Neural progenitor cell (in vitro differentiated cells): ENCODE measurements at regions not wholly inside any gene's neighbourhood (a gene's known extent, or its start where the extent isn't known, plus 50 kb on each side); places are given as distances from the start of the nearest gene placed in this dataset.

Experiments used
- DNase-seq: peaks from one replicate; pipeline ENCODE4 v3.0.0-alpha.2; 2016; ENCODE audit warnings: low spot score
- H2AFZ ChIP-seq: fragments of 200-600 bp; sonication (generic); replicated peaks from 2 replicates; pipeline ENCODE4 v1.6.1; 2016; ENCODE audit warnings: antibody characterized with exemption
- H3F3A ChIP-seq: fragments of 200-600 bp; sonication (generic); 2 replicates; pipeline ENCODE4 v1.6.1; 2016; ENCODE audit warnings: antibody characterized with exemption, low read depth
- H3K27ac ChIP-seq: fragments of 200-600 bp; sonication (generic); 2 replicates; pipeline ENCODE4 v1.5.1; 2016; ENCODE audit warnings: mild to moderate bottlenecking
- H3K27me3 ChIP-seq: fragments of 200-600 bp; sonication (generic); 2 replicates; pipeline ENCODE4 v1.6.1; 2016; ENCODE audit warnings: mild to moderate bottlenecking, moderate library complexity
- H3K36me3 ChIP-seq: fragments of 200-600 bp; sonication (generic); 2 replicates; pipeline ENCODE4 v1.5.1; 2016
- H3K4me1 ChIP-seq: fragments of 200-600 bp; sonication (generic); 2 replicates; pipeline ENCODE4 v1.6.1; 2016; ENCODE audit warnings: mixed run types
- H3K4me2 ChIP-seq: fragments of 200-600 bp; sonication (generic); 2 replicates; pipeline ENCODE4 v1.6.1; 2016
- H3K4me3 ChIP-seq: fragments of 200-600 bp; sonication (generic); 2 replicates; pipeline ENCODE4 v1.5.1; 2016
- H3K79me2 ChIP-seq: fragments of 200-600 bp; sonication (generic); 2 replicates; pipeline ENCODE4 v1.6.1; 2016; ENCODE audit warnings: low read depth
- H3K9ac ChIP-seq: fragments of 200-600 bp; sonication (generic); 2 replicates; pipeline ENCODE4 v1.6.1; 2016
- H3K9me3 ChIP-seq: fragments of 200-600 bp; sonication (generic); 2 replicates; pipeline ENCODE4 v1.5.1; 2016; ENCODE audit warnings: low read depth
- H4K20me1 ChIP-seq: fragments of 200-600 bp; sonication (generic); 2 replicates; pipeline ENCODE4 v1.6.1; 2016; ENCODE audit warnings: low read depth
- H3K27ac Mint-ChIP-seq: 3 replicates; pipeline ENCODE4 v1.8.0; 2021; ENCODE audit warnings: mixed read lengths
- H3K27me3 Mint-ChIP-seq: 2 replicates; pipeline ENCODE4 v1.8.0; 2022; ENCODE audit warnings: low read depth, mild to moderate bottlenecking, inconsistent platforms, moderate library complexity, mixed read lengths; ENCODE audit not compliant: insufficient read depth
- H3K36me3 Mint-ChIP-seq: 3 replicates; pipeline ENCODE4 v1.8.0; 2021; ENCODE audit warnings: mixed read lengths
- H3K4me1 Mint-ChIP-seq: 3 replicates; pipeline ENCODE4 v1.8.0; 2021; ENCODE audit warnings: mixed read lengths
- H3K4me3 Mint-ChIP-seq: 3 replicates; pipeline ENCODE4 v1.8.0; 2021; ENCODE audit warnings: mild to moderate bottlenecking, moderate library complexity, mixed read lengths
- H3K9me3 Mint-ChIP-seq: 3 replicates; pipeline ENCODE4 v1.8.0; 2020; ENCODE audit warnings: mixed read lengths
- EZH2 ChIP-seq: fragments of 200-600 bp; sonication (generic); IDR thresholded peaks from 2 replicates; pipeline ENCODE4 v1.6.1; 2017; ENCODE audit warnings: antibody characterized with exemption, mild to moderate bottlenecking, moderate library complexity
- EZH2phosphoT487 ChIP-seq: fragments of 200-600 bp; sonication (generic); IDR thresholded peaks from 2 replicates; pipeline ENCODE4 v1.6.1; 2017; ENCODE audit warnings: antibody characterized with exemption
- TF ChIP-seq, protein P1 (sequence below): fragments of 200-600 bp; sonication (generic); IDR thresholded peaks from 2 replicates; pipeline ENCODE4 v1.5.1; 2017; ENCODE audit warnings: antibody characterized with exemption, mild to moderate bottlenecking

GRCh38 chr18:53701697-53702096, 522.8 kb downstream of the MBD2 start:
- H3K27ac Mint-ChIP-seq: no peak overlapping the region
- H3K4me2 ChIP-seq: no peak overlapping the region
- H3K36me3 Mint-ChIP-seq: no peaks in the 10 kb centered on the region
- H3K4me1 ChIP-seq: peaks cover 9% of the 10 kb centered on the region
- no peak overlapping the region for H2AFZ ChIP-seq
- no peaks in the 10 kb centered on the region for H3K27me3 Mint-ChIP-seq
- peaks cover under 1% of the 10 kb centered on the region for H3K9me3 Mint-ChIP-seq
- no peak overlapping the region for H3K27ac ChIP-seq
- no peaks in the 10 kb centered on the region for H3K36me3 ChIP-seq
- no peak overlapping the region for H3K4me3 ChIP-seq
- no peaks in the 10 kb centered on the region for H3K27me3 ChIP-seq
- no peaks in the 10 kb centered on the region for H3K79me2 ChIP-seq
- no peak for DNase-seq
- H4K20me1 ChIP-seq: no peaks in the 10 kb centered on the region
- no peaks in the 10 kb centered on the region for H3F3A ChIP-seq
- H3K9ac ChIP-seq: no peak overlapping the region
- no peak for TF ChIP-seq EZH2
- TF ChIP-seq, protein P1, sequence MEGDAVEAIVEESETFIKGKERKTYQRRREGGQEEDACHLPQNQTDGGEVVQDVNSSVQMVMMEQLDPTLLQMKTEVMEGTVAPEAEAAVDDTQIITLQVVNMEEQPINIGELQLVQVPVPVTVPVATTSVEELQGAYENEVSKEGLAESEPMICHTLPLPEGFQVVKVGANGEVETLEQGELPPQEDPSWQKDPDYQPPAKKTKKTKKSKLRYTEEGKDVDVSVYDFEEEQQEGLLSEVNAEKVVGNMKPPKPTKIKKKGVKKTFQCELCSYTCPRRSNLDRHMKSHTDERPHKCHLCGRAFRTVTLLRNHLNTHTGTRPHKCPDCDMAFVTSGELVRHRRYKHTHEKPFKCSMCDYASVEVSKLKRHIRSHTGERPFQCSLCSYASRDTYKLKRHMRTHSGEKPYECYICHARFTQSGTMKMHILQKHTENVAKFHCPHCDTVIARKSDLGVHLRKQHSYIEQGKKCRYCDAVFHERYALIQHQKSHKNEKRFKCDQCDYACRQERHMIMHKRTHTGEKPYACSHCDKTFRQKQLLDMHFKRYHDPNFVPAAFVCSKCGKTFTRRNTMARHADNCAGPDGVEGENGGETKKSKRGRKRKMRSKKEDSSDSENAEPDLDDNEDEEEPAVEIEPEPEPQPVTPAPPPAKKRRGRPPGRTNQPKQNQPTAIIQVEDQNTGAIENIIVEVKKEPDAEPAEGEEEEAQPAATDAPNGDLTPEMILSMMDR: no peak
- TF ChIP-seq EZH2phosphoT487: no peak
- no peak overlapping the region for H3K4me3 Mint-ChIP-seq
- peaks cover 7% of the 10 kb centered on the region for H3K4me1 Mint-ChIP-seq
- H3K9me3 ChIP-seq: no peaks in the 10 kb centered on the region

DNA sequence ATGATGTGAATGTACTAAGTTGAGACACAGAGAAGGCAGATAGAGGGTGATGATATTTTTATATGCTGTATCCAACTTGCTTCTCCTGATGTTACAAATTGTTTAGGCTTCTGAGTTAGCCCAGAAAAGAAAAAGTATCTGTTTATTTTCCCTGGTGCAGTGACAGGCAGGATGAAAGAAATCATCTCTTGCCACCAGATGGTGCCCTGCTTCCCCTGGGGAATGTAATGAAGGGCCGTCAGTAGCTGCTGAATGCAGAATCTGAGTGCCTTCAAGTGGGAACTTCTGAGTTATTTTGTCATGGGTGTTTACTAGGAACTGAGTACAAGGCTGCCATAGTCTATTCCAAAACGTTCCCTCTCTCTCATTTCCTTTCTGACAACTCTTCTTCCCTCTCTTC, 525.6 kb downstream of the MBD2 start:
- Histone ChIP-seq H4K20me1 (no peaks in the 10 kb centered on the region), H3K27ac (no peak overlapping the region), H3F3A (no peaks in the 10 kb centered on the region), H3K36me3 (no peaks in the 10 kb centered on the region), H3K9ac (no peak overlapping the region), H3K9me3 (no peaks in the 10 kb centered on the region), H2AFZ (peak overlapping the region; percentile 88), H3K79me2 (no peaks in the 10 kb centered on the region), H3K4me2 (no peak overlapping the region), H3K4me1 (no peaks in the 10 kb centered on the region), H3K27me3 (no peaks in the 10 kb centered on the region), H3K4me3 (no peak overlapping the region)
- Mint-ChIP-seq H3K9me3 (peaks cover 7% of the 10 kb centered on the region), H3K4me1 (peaks cover 3% of the 10 kb centered on the region), H3K27me3 (no peaks in the 10 kb centered on the region), H3K36me3 (no peaks in the 10 kb centered on the region), H3K27ac (peak overlapping the region; percentile 23), H3K4me3 (no peak overlapping the region)
- TF ChIP-seq, protein P1: peak; percentile 84
- TF ChIP-seq EZH2phosphoT487: no peak
- peak; percentile 68 for DNase-seq

GRCh38 chr18:53689886-53690285, 534.6 kb downstream of the MBD2 start:
- Mint-ChIP-seq H3K9me3 (peaks cover 3% of the 10 kb centered on the region), H3K27me3 (no peaks in the 10 kb centered on the region)

More at GRCh38 chr18:53689886-53690285, 534.6 kb downstream of the MBD2 start:
- DNase-seq: no peak
- Histone ChIP-seq H3F3A (no peaks in the 10 kb centered on the region), H3K4me1 (peaks cover 5% of the 10 kb centered on the region), H3K4me2 (no peak overlapping the region), H3K27me3 (no peaks in the 10 kb centered on the region), H3K79me2 (no peaks in the 10 kb centered on the region), H3K9ac (no peak overlapping the region), H4K20me1 (no peaks in the 10 kb centered on the region), H3K4me3 (no peak overlapping the region), H2AFZ (no peak overlapping the region), H3K36me3 (no peaks in the 10 kb centered on the region), H3K27ac (no peak overlapping the region), H3K9me3 (no peaks in the 10 kb centered on the region)
- Mint-ChIP-seq H3K4me3 (no peak overlapping the region), H3K36me3 (no peaks in the 10 kb centered on the region), H3K4me1 (no peaks in the 10 kb centered on the region), H3K27ac (no peak overlapping the region)
- TF ChIP-seq EZH2 (no peak), EZH2phosphoT487 (no peak)
- TF ChIP-seq, protein P1: no peak
